Stimulated activated CD8-positive, alpha-beta memory T cell treated with anti-CD3 and anti-CD28 coated beads, Interleukin-7, amount 100 ng/mL, for 24 hours (primary cell): ENCODE measurements at regions not wholly inside any gene's neighbourhood (a gene's known extent, or its start where the extent isn't known, plus 50 kb on each side); places are given as distances from the start of the nearest gene placed in this dataset.

Experiments used
- DNase-seq: peaks from one replicate; pipeline ENCODE4 v3.0.0-alpha.2; 2020; ENCODE audit warnings: low read depth

GRCh38 chr21:38883142-38883541 is 77.4 kb downstream of the ETS2 start:
- DNase-seq: no peak

DNA sequence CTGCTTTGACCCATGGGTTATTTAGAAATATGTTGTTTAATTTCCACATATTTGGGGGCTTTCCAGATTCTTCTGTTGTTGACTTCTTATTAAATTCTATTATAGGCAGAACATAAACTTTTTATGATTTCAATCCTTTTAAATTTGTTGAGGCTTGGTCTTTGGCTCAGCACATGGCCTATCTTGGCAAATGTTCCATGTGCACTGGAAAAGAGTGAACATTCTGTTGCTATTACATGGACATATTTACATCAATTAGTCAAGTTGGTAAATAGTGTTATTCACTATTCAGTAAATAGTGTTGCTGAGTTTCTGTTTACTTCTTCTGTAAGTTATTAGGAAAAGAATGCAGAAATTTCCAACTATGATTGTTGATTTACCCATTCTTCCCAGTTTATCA is 75.4 kb downstream of the ETS2 start:
- no peak for DNase-seq

DNA sequence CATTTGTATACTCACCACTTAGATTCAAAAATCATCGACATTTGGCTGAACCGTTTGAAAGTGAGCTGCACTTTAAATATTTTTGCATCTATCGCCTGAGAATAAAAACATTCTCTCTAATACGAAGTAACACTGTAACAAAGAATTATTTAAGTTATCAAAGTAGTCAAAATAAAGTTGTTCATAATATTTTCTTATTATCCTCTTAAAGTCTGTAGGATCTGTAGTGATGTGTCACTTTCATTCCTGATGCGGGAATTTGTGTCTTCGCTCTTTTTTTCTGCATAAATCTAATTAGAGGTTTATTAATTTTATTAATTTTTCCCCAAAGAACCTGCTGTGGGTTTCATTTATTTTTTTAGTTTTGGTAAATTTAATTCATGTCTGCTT is 74.8 kb downstream of the ETS2 start:
- no peak for DNase-seq

DNA sequence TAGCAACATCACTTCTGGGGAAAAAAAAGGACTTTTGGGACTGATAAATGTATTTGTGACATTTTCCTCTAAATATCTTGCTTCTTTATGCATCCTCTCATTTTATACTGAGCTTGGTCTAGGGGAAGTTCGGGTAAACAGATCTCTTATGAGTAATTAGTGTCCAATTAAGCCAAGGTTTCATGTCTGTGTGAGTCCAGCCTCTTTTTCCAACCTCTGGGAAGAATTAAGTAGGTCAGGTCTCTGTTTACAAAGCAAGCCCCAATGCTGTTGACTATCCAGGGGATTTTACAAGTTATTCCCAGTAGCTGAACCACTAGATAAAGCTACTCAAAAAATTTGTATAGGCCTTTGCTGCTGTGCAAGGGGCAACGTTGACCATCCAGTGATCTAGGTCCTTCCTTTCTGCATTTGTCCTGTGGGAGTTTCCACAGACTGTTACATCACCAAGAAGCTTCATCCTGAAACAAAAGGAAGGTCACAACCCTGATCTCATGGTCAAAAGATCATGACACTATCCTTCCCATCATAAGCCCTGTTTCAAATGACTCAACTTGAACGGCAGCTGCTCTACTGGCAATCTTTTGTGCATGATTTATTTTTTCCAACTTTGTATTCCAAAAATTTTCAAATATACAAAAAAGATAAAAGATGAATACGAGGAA is 74.3 kb downstream of the ETS2 start:
- DNase-seq: no peak

- no peak for DNase-seq
Measured at GRCh38 chr21:38878379-38879179, 72.8 kb downstream of the ETS2 start.

DNA sequence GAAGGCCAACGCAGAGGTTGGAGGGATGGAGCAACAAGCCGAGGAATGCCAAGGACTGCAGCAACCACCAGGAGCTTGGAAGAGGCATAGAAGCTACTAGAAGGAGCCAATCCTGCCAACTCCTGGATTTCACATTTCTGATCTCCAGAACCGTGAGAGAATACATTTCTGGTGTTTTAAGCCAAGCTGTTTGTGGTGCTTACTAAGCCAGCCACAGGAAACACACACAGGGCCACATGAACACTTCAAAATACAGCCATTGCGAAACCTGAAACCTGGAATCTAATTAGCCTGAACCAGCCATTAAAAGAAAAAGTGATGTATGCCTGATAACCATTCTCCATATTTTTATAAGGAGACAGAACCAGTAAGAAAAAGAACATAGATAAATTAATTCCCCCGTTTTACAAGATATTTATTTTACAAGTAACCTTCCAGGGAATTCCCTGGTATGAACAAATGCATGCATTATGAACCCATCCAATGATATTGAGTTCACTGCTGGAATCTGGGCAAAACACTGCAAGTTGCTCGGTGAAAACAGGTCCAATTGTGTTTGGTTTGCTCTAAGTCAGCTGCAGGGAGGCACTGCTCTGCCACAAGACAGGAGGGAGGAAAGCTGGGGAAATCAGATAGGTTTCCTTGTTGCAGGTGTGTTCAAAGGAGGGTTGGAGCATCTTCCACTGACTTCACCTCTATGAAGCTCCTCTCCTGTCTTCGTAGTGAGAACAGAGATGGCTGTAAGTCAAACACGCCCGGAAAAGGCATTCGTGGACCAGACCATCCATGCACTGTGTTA is 70.2 kb downstream of the ETS2 start:
- DNase-seq: no peak
